ENCODE measurements at regions not wholly inside any gene's neighbourhood (a gene's known extent, or its start where the extent isn't known, plus 50 kb on each side); places are given as distances from the start of the nearest gene placed in this dataset.

GRCh38 chr15:31930967-31931366, 99.3 kb upstream of the CHRNA7 start (continued):
- TF ChIP-seq ZNF248 (tag by site-specific recombination; IDR thresholded peaks at IDR 0.05) (no peak), ZNF133 (tag by site-specific recombination; IDR thresholded peaks at IDR 0.05) (no peak), ZNF426 (tag by site-specific recombination; IDR thresholded peaks at IDR 0.05) (no peak), ZNF747 (tag by site-specific recombination; IDR thresholded peaks at IDR 0.05) (no peak), ZNF416 (tag by site-specific recombination; IDR thresholded peaks at IDR 0.05) (no peak), EGR2 (tag by site-specific recombination; IDR thresholded peaks at IDR 0.05; ENCODE audit: low read depth) (no peak)

DNA sequence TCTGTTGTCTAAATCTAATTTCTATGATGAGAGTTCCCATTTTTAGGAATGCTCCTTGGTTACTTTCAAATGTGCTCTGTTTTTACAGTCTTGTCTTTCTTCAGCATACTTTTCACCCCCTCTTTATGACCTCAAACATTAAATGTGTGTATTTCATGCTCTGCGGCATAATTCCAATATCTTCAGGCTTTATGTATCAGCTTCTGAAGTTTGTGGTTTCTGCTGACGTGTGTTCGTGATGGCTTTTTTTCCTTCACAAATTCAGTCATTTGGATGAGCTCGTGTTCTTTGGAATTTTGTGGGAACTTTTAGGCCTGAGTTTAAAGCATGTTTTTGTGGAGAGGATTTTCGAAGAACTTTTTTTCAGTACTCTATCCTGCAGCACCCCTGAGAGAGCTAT, 97.7 kb upstream of the CHRNA7 start:
- no peak for TF ChIP-seq ZBTB1 (tag by site-specific recombination; IDR thresholded peaks at IDR 0.05)
- TF ChIP-seq ZNF202 (tag by site-specific recombination; IDR thresholded peaks at IDR 0.05; ENCODE audit: borderline replicate concordance) = no peak
- no peak for TF ChIP-seq ZSCAN4 (tag by site-specific recombination; IDR thresholded peaks at IDR 0.05)
- no peak for TF ChIP-seq MEIS1 (CRISPR knock-in tag; IDR thresholded peaks at IDR 0.05; ENCODE audit: borderline replicate concordance)
- TF ChIP-seq, protein P1, sequence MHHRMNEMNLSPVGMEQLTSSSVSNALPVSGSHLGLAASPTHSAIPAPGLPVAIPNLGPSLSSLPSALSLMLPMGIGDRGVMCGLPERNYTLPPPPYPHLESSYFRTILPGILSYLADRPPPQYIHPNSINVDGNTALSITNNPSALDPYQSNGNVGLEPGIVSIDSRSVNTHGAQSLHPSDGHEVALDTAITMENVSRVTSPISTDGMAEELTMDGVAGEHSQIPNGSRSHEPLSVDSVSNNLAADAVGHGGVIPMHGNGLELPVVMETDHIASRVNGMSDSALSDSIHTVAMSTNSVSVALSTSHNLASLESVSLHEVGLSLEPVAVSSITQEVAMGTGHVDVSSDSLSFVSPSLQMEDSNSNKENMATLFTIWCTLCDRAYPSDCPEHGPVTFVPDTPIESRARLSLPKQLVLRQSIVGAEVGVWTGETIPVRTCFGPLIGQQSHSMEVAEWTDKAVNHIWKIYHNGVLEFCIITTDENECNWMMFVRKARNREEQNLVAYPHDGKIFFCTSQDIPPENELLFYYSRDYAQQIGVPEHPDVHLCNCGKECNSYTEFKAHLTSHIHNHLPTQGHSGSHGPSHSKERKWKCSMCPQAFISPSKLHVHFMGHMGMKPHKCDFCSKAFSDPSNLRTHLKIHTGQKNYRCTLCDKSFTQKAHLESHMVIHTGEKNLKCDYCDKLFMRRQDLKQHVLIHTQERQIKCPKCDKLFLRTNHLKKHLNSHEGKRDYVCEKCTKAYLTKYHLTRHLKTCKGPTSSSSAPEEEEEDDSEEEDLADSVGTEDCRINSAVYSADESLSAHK (tag by site-specific recombination; IDR thresholded peaks at IDR 0.05) = no peak
- TF ChIP-seq ZNF596 (tag by site-specific recombination; IDR thresholded peaks at IDR 0.05) = no peak
- TF ChIP-seq REST (tag by site-specific recombination; IDR thresholded peaks at IDR 0.05) = no peak
- TF ChIP-seq ZIC2 (tag by site-specific recombination; IDR thresholded peaks at IDR 0.05) = no peak
- TF ChIP-seq YY1 (tag by site-specific recombination; IDR thresholded peaks at IDR 0.05) = no peak
- TF ChIP-seq PRDM10 (tag by site-specific recombination; IDR thresholded peaks at IDR 0.05) = no peak
- TF ChIP-seq ZNF24 (tag by site-specific recombination; IDR thresholded peaks at IDR 0.05) = no peak
- no peak for TF ChIP-seq KLF9 (tag by site-specific recombination; IDR thresholded peaks at IDR 0.05; ENCODE audit: low read depth)
- no peak for TF ChIP-seq KLF8 (tag by site-specific recombination; IDR thresholded peaks at IDR 0.05)
- no peak for TF ChIP-seq GLI4 (tag by site-specific recombination; IDR thresholded peaks at IDR 0.05)
- TF ChIP-seq ZFP3 (tag by site-specific recombination; IDR thresholded peaks at IDR 0.05; ENCODE audit: low read depth) = no peak
- TF ChIP-seq ZNF423 (tag by site-specific recombination; IDR thresholded peaks at IDR 0.05) = no peak
- Histone ChIP-seq H3K27ac (ENCODE audit: extremely low read depth, low read depth, low read length) (no peak overlapping the region), H3K9me3 (ENCODE audit: control insufficient read depth, insufficient read depth, low read depth, low read length) (no peaks in the 10 kb centered on the region), H3K4me1 (ENCODE audit: control insufficient read depth, insufficient read depth, low read length) (no peaks in the 10 kb centered on the region), H3K36me3 (ENCODE audit: control insufficient read depth in 2 of 2, insufficient read depth in 1 of 2, low read length in 2 of 2) (no peaks in the 10 kb centered on the region), H3K4me3 (ENCODE audit: low read depth, low read length) (no peak overlapping the region)
- CTCF ChIA-PET = no interaction called here
- POLR2A ChIA-PET = no interaction called here

Data from HEK293 (cell line).